Tibial nerve (tissue), 4 donors: ENCODE measurements at regions not wholly inside any gene's neighbourhood (a gene's known extent, or its start where the extent isn't known, plus 50 kb on each side); places are given as distances from the start of the nearest gene placed in this dataset.

Source experiments
- DNase-seq, 2 donors: peaks; one replicate each; pipeline ENCODE4 v3.0.0-alpha.2; 2019; ENCODE audit warnings: low spot score in 2 of 2
- H3K27ac ChIP-seq, 4 donors: fragments of 200-600 bp; sonication (generic) in 3 of 4; one replicate each; pipeline ENCODE4 v1.5.1; 2017 to 2019; ENCODE audit warnings: mild to moderate bottlenecking in 1 of 4
- H3K27me3 ChIP-seq, 2 donors: fragments of 200-600 bp; sonication (generic) in 1 of 2; one replicate each; pipeline versions ENCODE4 v1.5.1 to v1.6.0; 2017 to 2019
- H3K36me3 ChIP-seq, 3 donors: fragments of 200-600 bp; sonication (generic); one replicate each; pipeline ENCODE4 v1.5.1; 2018 to 2019
- H3K4me1 ChIP-seq, 4 donors: fragments of 200-600 bp; sonication (generic) in 3 of 4; one replicate each; pipeline ENCODE4 v1.5.1; 2017 to 2019
- H3K4me3 ChIP-seq, 4 donors: fragments of 200-600 bp; sonication (generic) in 3 of 4; one replicate each; pipeline ENCODE4 v1.5.1; 2017 to 2019; ENCODE audit warnings: mild to moderate bottlenecking in 1 of 4, moderate library complexity in 1 of 4
- H3K9me3 ChIP-seq, 4 donors: fragments of 200-600 bp; sonication (generic) in 3 of 4; one replicate each; pipeline ENCODE4 v1.5.1; 2017 to 2019
- CTCF ChIP-seq, 5 experiments: fragments of 200-600 bp in 3 of 5; fragments of 450-650 bp in 2 of 5; sonication (generic) in 3 of 5; IDR thresholded peaks; one replicate each; pipeline ENCODE4 v1.5.1; 2016 to 2019; ENCODE audit warnings: antibody characterized with exemption in 5 of 5, mild to moderate bottlenecking in 3 of 5, moderate library complexity in 2 of 5
- EP300 ChIP-seq, 2 donors: sonication (generic); formaldehyde crosslinking; IDR thresholded peaks; one replicate each; pipeline ENCODE4 v1.6.1; 2017; ENCODE audit warnings: antibody characterized with exemption in 2 of 2, mild to moderate bottlenecking in 1 of 2
- POLR2A ChIP-seq, 2 donors: fragments of 450-650 bp; IDR thresholded peaks; one replicate each; pipeline ENCODE4 v1.6.1; 2017; ENCODE audit warnings: antibody characterized with exemption in 2 of 2, mild to moderate bottlenecking in 2 of 2, moderate library complexity in 2 of 2
- WGBS, 2 donors: methylation state at CpG; one replicate each; pipeline ENCODE4 v1.1.5; 2018; 5-methylcytosine and 5-hydroxymethylcytosine counted together

DNA sequence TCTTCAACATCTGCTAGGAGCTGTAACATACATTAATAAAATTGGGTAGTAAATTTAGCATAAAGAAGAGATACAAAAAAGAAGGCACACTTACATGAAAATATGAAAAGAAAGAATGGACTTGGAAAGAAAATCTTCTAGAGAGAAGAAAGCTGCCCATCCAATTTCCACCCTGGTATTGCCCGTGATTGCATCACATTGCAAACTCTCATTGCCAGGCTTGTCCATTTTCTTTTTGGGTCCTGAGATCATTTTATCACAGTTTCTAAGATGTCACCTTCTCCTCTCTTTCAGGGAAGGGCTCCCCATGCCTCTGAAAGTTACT is 321.5 kb downstream of the RND3 start:
- H3K4me3 ChIP-seq, result no peak overlapping the region
- no peaks in the 10 kb centered on the region for H3K27me3 ChIP-seq
- no peak overlapping the region for H3K27ac ChIP-seq
- no peak for TF ChIP-seq EP300 (IDR thresholded peaks at IDR 0.05)
- no peak for TF ChIP-seq POLR2A (IDR thresholded peaks at IDR 0.05)
- no peak for TF ChIP-seq CTCF (IDR thresholded peaks at IDR 0.05)
- H3K36me3 ChIP-seq, result no peaks in the 10 kb centered on the region
- peaks cover 0 to 16% (median 0%) of the 10 kb centered on the region in 4 donors for H3K4me1 ChIP-seq
- no peak for DNase-seq
- peaks cover 0 to 3% (median 0%) of the 10 kb centered on the region in 4 donors for H3K9me3 ChIP-seq
- 91 to 94% methylated on average over 1 of the region's 1 CpG for WGBS, 2 donors

DNA sequence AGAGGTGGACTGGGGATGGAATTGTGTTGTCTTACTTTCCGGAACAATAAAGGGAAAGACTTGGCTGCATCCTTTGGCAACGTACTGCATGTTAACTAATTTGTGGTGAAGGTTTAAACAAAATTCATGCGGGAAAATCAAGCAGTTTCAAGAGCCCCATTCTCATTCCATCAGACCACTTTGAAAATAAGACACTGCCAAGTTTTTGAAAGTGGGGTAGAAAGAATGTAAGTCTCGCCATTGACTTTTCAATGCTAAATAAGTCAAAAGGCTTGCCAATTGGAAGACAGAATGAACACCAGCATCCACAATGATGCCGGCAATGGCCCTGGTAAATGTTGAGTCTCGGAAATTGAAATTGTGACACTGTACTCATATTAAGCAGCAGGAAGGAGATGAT is 322.0 kb downstream of the RND3 start:
- Histone ChIP-seq H3K4me3 (no peak overlapping the region), H3K4me1 (peaks cover 0 to 16% (median 0%) of the 10 kb centered on the region in 4 donors), H3K36me3 (no peaks in the 10 kb centered on the region), H3K27me3 (no peaks in the 10 kb centered on the region), H3K27ac (no peak overlapping the region), H3K9me3 (no peaks in the 10 kb centered on the region)
- DNase-seq, result no peak
- WGBS, 2 donors, result 56 to 75% methylated on average over 6 of the region's 6 CpGs
- no peak for TF ChIP-seq CTCF (IDR thresholded peaks at IDR 0.05)
- no peak for TF ChIP-seq POLR2A (IDR thresholded peaks at IDR 0.05)
- TF ChIP-seq EP300 (IDR thresholded peaks at IDR 0.05), result no peak

GRCh38 chr2:150162241-150162942 is 325.1 kb downstream of the RND3 start:
- 44 to 51% methylated on average over 6 of the region's 6 CpGs for WGBS, 2 donors
- TF ChIP-seq CTCF (IDR thresholded peaks at IDR 0.05) (no peak), POLR2A (IDR thresholded peaks at IDR 0.05) (no peak), EP300 (IDR thresholded peaks at IDR 0.05) (no peak)
- Histone ChIP-seq H3K9me3 (no peaks in the 10 kb centered on the region), H3K4me3 (no peak overlapping the region), H3K27me3 (no peaks in the 10 kb centered on the region), H3K27ac (no peak overlapping the region), H3K36me3 (no peaks in the 10 kb centered on the region), H3K4me1 (peaks cover 0 to 6% (median 0%) of the 10 kb centered on the region in 4 donors)
- no peak for DNase-seq

GRCh38 chr2:150160058-150160457 is 327.4 kb downstream of the RND3 start:
- DNase-seq, result no peak

More at GRCh38 chr2:150160058-150160457, 327.4 kb downstream of the RND3 start:
- no peak for TF ChIP-seq EP300 (IDR thresholded peaks at IDR 0.05)
- TF ChIP-seq CTCF (IDR thresholded peaks at IDR 0.05), result no peak
- TF ChIP-seq POLR2A (IDR thresholded peaks at IDR 0.05), result no peak
- Histone ChIP-seq H3K27ac (no peak overlapping the region), H3K36me3 (no peaks in the 10 kb centered on the region), H3K27me3 (no peaks in the 10 kb centered on the region), H3K4me3 (no peak overlapping the region), H3K9me3 (no peaks in the 10 kb centered on the region), H3K4me1 (no peaks in the 10 kb centered on the region)
- WGBS, 2 donors, result 66 to 74% methylated on average over 6 of the region's 6 CpGs
